ENCODE measurements at regions not wholly inside any gene's neighbourhood (a gene's known extent, or its start where the extent isn't known, plus 50 kb on each side); places are given as distances from the start of the nearest gene placed in this dataset.

- Mint-ChIP-seq H3K4me1 (ENCODE audit: unreplicated experiment) (no peaks in the 10 kb centered on the region), H3K9me3 (ENCODE audit: unreplicated experiment) (no peaks in the 10 kb centered on the region), H3K36me3 (ENCODE audit: unreplicated experiment) (no peaks in the 10 kb centered on the region), H3K27ac (ENCODE audit: unreplicated experiment) (no peak overlapping the region), H3K4me3 (ENCODE audit: unreplicated experiment) (no peak overlapping the region), H3K27me3 (ENCODE audit: unreplicated experiment) (no peaks in the 10 kb centered on the region)
- no peak for TF ChIP-seq CTCF (IDR thresholded peaks at IDR 0.05)
- DNase-seq (ENCODE audit: extremely low spot score, unreplicated experiment): no peak
Observed at GRCh38 chr4:58611012-58611411, 1500.8 kb upstream of the IGFBP7 start.

DNA sequence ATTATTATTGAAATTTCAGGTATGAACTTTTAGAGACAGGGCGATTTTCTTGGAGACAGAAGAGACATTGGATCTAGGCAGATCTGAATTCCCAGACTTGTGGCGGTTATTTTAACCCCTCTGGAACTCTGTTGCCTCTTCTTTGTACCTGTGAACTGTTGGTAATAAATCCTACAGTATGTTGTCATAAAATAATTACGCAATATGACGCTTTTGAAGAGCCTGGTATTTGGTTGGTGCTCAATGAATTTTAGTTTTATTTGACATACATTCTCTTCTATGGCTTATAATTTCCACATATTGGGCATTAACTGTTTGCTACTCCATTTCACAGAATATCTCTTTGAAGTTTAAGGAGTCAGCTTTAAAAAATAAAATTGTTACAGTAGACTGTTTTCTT is 1496.1 kb upstream of the IGFBP7 start:
- H3K27ac Mint-ChIP-seq (ENCODE audit: unreplicated experiment): no peak overlapping the region
- no peak for DNase-seq (ENCODE audit: extremely low spot score, unreplicated experiment)
- H3K27me3 Mint-ChIP-seq (ENCODE audit: unreplicated experiment): no peaks in the 10 kb centered on the region
- no peak for TF ChIP-seq CTCF (IDR thresholded peaks at IDR 0.05)
- no peak overlapping the region for H3K4me3 Mint-ChIP-seq (ENCODE audit: unreplicated experiment)
- H3K36me3 Mint-ChIP-seq (ENCODE audit: unreplicated experiment): no peaks in the 10 kb centered on the region
- H3K9me3 Mint-ChIP-seq (ENCODE audit: unreplicated experiment): peaks cover 1% of the 10 kb centered on the region
- no peaks in the 10 kb centered on the region for H3K4me1 Mint-ChIP-seq (ENCODE audit: unreplicated experiment)

- Mint-ChIP-seq H3K27ac (ENCODE audit: unreplicated experiment) (no peak overlapping the region), H3K4me3 (ENCODE audit: unreplicated experiment) (no peak overlapping the region), H3K9me3 (ENCODE audit: unreplicated experiment) (peaks cover 5% of the 10 kb centered on the region), H3K4me1 (ENCODE audit: unreplicated experiment) (no peaks in the 10 kb centered on the region), H3K36me3 (ENCODE audit: unreplicated experiment) (no peaks in the 10 kb centered on the region), H3K27me3 (ENCODE audit: unreplicated experiment) (no peaks in the 10 kb centered on the region)
- no peak for DNase-seq (ENCODE audit: extremely low spot score, unreplicated experiment)
- no peak for TF ChIP-seq CTCF (IDR thresholded peaks at IDR 0.05)
Observed at GRCh38 chr4:58603951-58604350, 1493.8 kb upstream of the IGFBP7 start.

DNA sequence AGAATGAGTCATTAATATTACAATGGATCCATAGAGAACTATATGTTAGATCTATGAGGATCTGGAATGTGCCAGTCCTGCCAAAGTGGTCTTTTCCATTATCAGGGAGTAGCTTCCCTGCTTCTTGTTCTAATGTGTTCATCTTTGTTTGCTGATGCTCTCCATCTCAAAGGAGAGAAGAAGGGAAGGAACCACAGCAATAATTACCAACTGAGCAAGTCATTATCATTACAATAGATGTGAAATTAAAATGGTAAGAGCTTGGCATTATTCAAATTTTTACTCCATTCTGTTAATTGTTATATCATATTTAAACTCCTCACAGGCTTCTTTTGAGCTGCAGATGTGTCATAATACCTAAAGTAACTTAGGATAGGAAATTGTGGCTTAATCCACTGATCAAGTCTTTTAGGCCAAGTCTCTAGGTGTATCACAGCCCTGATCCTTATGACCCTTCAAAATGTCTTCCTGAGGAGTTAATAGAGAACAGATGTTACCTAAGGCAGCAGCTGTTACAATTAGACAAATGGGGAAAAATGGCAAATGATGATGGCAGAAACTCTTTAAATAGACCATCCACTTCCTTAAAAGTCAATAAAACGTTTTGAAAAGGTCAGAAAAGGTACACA is 1492.7 kb upstream of the IGFBP7 start:
- no peaks in the 10 kb centered on the region for H3K4me1 Mint-ChIP-seq (ENCODE audit: unreplicated experiment)
- peaks cover 5% of the 10 kb centered on the region for H3K9me3 Mint-ChIP-seq (ENCODE audit: unreplicated experiment)
- H3K27me3 Mint-ChIP-seq (ENCODE audit: unreplicated experiment): no peaks in the 10 kb centered on the region
- TF ChIP-seq CTCF (IDR thresholded peaks at IDR 0.05): no peak
- H3K27ac Mint-ChIP-seq (ENCODE audit: unreplicated experiment): no peak overlapping the region
- H3K4me3 Mint-ChIP-seq (ENCODE audit: unreplicated experiment): no peak overlapping the region
- DNase-seq (ENCODE audit: extremely low spot score, unreplicated experiment): no peak
- no peaks in the 10 kb centered on the region for H3K36me3 Mint-ChIP-seq (ENCODE audit: unreplicated experiment)

DNA sequence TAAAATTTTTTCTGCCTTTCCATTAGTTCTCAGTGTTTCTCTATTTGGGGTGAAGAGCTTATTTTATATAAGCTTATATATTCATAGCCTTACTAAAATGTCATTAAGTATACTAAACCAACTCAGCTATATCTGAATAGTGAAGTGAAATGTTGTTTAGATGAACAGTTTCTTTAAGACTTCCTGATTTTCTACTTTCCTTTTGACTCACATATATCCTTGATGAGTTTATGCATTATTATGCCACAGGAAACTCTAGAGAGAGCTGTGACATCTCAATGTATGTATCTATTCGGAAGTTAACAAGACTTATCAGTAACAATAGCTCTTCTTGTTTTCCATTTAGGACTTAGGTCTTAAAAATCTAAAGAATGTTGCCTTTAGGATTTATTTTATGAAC is 1491.8 kb upstream of the IGFBP7 start:
- H3K4me1 Mint-ChIP-seq (ENCODE audit: unreplicated experiment): no peaks in the 10 kb centered on the region
- no peak for DNase-seq (ENCODE audit: extremely low spot score, unreplicated experiment)
- no peak overlapping the region for H3K27ac Mint-ChIP-seq (ENCODE audit: unreplicated experiment)
- H3K4me3 Mint-ChIP-seq (ENCODE audit: unreplicated experiment): no peak overlapping the region
- peaks cover 5% of the 10 kb centered on the region for H3K9me3 Mint-ChIP-seq (ENCODE audit: unreplicated experiment)
- no peaks in the 10 kb centered on the region for H3K36me3 Mint-ChIP-seq (ENCODE audit: unreplicated experiment)
- H3K27me3 Mint-ChIP-seq (ENCODE audit: unreplicated experiment): no peaks in the 10 kb centered on the region
- no peak for TF ChIP-seq CTCF (IDR thresholded peaks at IDR 0.05)

Data from osteocyte (in vitro differentiated cells).